K562 (cell line): ENCODE measurements at regions not wholly inside any gene's neighbourhood (a gene's known extent, or its start where the extent isn't known, plus 50 kb on each side); places are given as distances from the start of the nearest gene placed in this dataset.

Experiments used
- ATAC-seq: fragments of 200-7000 bp; cut with Tn5 transposase; 3 replicates; pipeline ENCODE4 v1.9.1; 2020; ENCODE audit warnings: moderate library complexity
- BruUV-seq: library from RNA; stranded (reverse); fragments of 400-500 nt; replicated peaks from 2 replicates; lab custom pipeline; 2021; lab: Mats Ljungman, UMichigan
- CTCF ChIA-PET: fragments of 300-600 bp; formaldehyde crosslinking; extraction: SDS; loops from one replicate; lab custom pipeline; 2021; ENCODE audit warnings: low intra/inter-chr PET ratio; lab: Yijun Ruan, JAX
- POLR2A ChIA-PET: fragments of 300-600, 350-650 bp; sonication (Branson Sonifier 250); formaldehyde crosslinking; extraction: SDS; loops from one replicate; lab custom pipeline; 2021; ENCODE audit warnings: antibody characterized with exemption, inconsistent platforms; lab: Yijun Ruan, JAX
- DNase-seq, 4 experiments: peaks; one replicate each; pipeline versions ENCODE4 v3.0.0 to v3.0.0-alpha.2; 2011 to 2018; ENCODE audit warnings: low spot score in 3 of 4, mixed read lengths in 3 of 4; ENCODE audit errors: extremely low read depth in 1 of 4
- FAIRE-seq: peaks from 2 replicates; lab custom pipeline; 2011; peaks lifted over from hg19 to GRCh38; lab: Jason Lieb, UNC
- H2AFZ ChIP-seq: 2 replicates; pipeline ENCODE4 v1.6.0; 2011; ENCODE audit warnings: low read depth, low read length, control low read depth, inconsistent platforms
- H3K27ac ChIP-seq: fragments of 200-600 bp; 3 replicates; pipeline ENCODE4 v1.8.0; 2011; ENCODE audit warnings: low read depth, mild to moderate bottlenecking, control low read depth, inconsistent platforms, low read length, moderate library complexity, mixed read lengths; ENCODE audit errors: extremely low read depth
- H3K27me3 ChIP-seq, 2 experiments: fragments of 300-600 bp in 1 of 2; 2 replicates in 1 of 2; 3 replicates in 1 of 2; pipeline versions ENCODE4 v1.6.0 to v1.8.0; 2011; ENCODE audit warnings: inconsistent platforms in 2 of 2, low read length in 2 of 2, mild to moderate bottlenecking in 1 of 2, mixed read lengths in 1 of 2, moderate library complexity in 1 of 2; ENCODE audit not compliant: control insufficient read depth in 2 of 2, insufficient read depth in 2 of 2
- H3K36me3 ChIP-seq: fragments of 300-600 bp; 3 replicates; pipeline ENCODE4 v1.8.0; 2011; ENCODE audit warnings: mild to moderate bottlenecking, low read length, inconsistent platforms; ENCODE audit not compliant: control insufficient read depth, insufficient read depth
- H3K4me1 ChIP-seq, 2 experiments: fragments of 200-600 bp in 1 of 2; replicated peaks in 1 of 2; 2 replicates in 1 of 2; 3 replicates in 1 of 2; pipeline versions ENCODE4 v1.5.1 to v1.8.0; 2011; ENCODE audit warnings: inconsistent platforms in 2 of 2, low read length in 2 of 2, mild to moderate bottlenecking in 1 of 2, mixed read lengths in 1 of 2, moderate library complexity in 1 of 2; ENCODE audit not compliant: control insufficient read depth in 2 of 2, insufficient read depth in 2 of 2
- H3K4me2 ChIP-seq: 2 replicates; pipeline ENCODE4 v1.6.1; 2011; ENCODE audit warnings: low read length, control low read depth, inconsistent platforms, mixed read lengths; ENCODE audit not compliant: insufficient read depth
- H3K4me3 ChIP-seq: fragments of 200-600 bp; sonication (generic), shearing (Covaris generic); 2 replicates; pipeline ENCODE4 v1.5.1; 2016; ENCODE audit warnings: control low read depth, inconsistent platforms
- H3K79me2 ChIP-seq: fragments of 200-600 bp; 3 replicates; pipeline ENCODE4 v1.8.0; 2011; ENCODE audit warnings: low read length, inconsistent platforms; ENCODE audit not compliant: control insufficient read depth, insufficient read depth
- H3K9ac ChIP-seq, 2 experiments: 2 replicates each; pipeline versions ENCODE4 v1.6.0 to v1.6.1; 2011; ENCODE audit warnings: low read depth in 2 of 2, low read length in 2 of 2, control low read depth in 1 of 2, inconsistent platforms in 1 of 2, mild to moderate bottlenecking in 1 of 2, mixed read lengths in 1 of 2; ENCODE audit not compliant: insufficient read depth in 1 of 2
- H3K9me1 ChIP-seq: one replicate; pipeline ENCODE4 v1.6.0; 2011; ENCODE audit warnings: inconsistent platforms, mild to moderate bottlenecking, low read length, moderate library complexity; ENCODE audit not compliant: control insufficient read depth, insufficient read depth
- H3K9me3 ChIP-seq: replicated peaks from 2 replicates; pipeline ENCODE4 v1.5.1; 2011; ENCODE audit warnings: low read depth, low read length, inconsistent platforms; ENCODE audit not compliant: control insufficient read depth, insufficient read depth
- H4K20me1 ChIP-seq: replicated peaks from 2 replicates; pipeline ENCODE4 v1.6.1; 2011; ENCODE audit warnings: low read length, inconsistent platforms, mixed read lengths; ENCODE audit not compliant: control insufficient read depth, insufficient read depth
- ATF3 ChIP-seq, 2 experiments: fragments of 450-650 bp in 1 of 2; sonication (generic) in 1 of 2; formaldehyde crosslinking in 1 of 2; IDR thresholded peaks in 1 of 2; conservative IDR thresholded peaks in 1 of 2; 2 replicates each; pipeline versions ENCODE4 v1.6.1 to v1.8.1; 2016 to 2023; ENCODE audit warnings: mild to moderate bottlenecking in 2 of 2, moderate library complexity in 2 of 2, inconsistent platforms in 1 of 2, missing genetic modification reagents in 1 of 2
- CCNT2 ChIP-seq: IDR thresholded peaks from 2 replicates; pipeline ENCODE4 v1.6.1; 2011; ENCODE audit warnings: borderline replicate concordance, low read depth, mild to moderate bottlenecking, moderate library complexity, mixed read lengths, low read length; ENCODE audit not compliant: insufficient read length; ENCODE audit errors: extremely low read depth
- CXXC5 ChIP-seq: fragments of 250-450 bp; sonication (Bioruptor Pico); IDR thresholded peaks from 2 replicates; pipeline ENCODE4 v1.8.0; 2022; ENCODE audit warnings: inconsistent platforms, mild to moderate bottlenecking, moderate library complexity
- EP300 ChIP-seq: IDR thresholded peaks from 2 replicates; pipeline ENCODE4 v1.6.1; 2012; ENCODE audit warnings: low read length, improper control_type of control experiment
- FOXO4 ChIP-seq: fragments of 450-650 bp; formaldehyde crosslinking; IDR thresholded peaks from 2 replicates; pipeline ENCODE4 v1.4.0; 2020; ENCODE audit warnings: mild to moderate bottlenecking, moderate library complexity
- HNRNPL ChIP-seq: fragments of 200-400 bp; formaldehyde crosslinking; IDR thresholded peaks from 2 replicates; pipeline ENCODE4 v1.6.1; 2017; ENCODE audit warnings: low read depth, mild to moderate bottlenecking, low read length
- MAFG ChIP-seq: fragments of 450-650 bp; conservative IDR thresholded peaks from 2 replicates; pipeline ENCODE4 v1.6.1; 2016; ENCODE audit warnings: missing genetic modification characterization, missing compliant biosample characterization
- RBM17 ChIP-seq: fragments of 200-400 bp; formaldehyde crosslinking; IDR thresholded peaks from 2 replicates; pipeline ENCODE4 v1.6.1; 2017; ENCODE audit warnings: low read depth, mild to moderate bottlenecking, low read length, borderline replicate concordance
- STAT6 ChIP-seq: sonication (generic); formaldehyde crosslinking; IDR thresholded peaks from 2 replicates; pipeline ENCODE4 v1.8.1; 2023; ENCODE audit warnings: mild to moderate bottlenecking, missing genetic modification reagents
- ZNF41 ChIP-seq: fragments of 250-450 bp; sonication (Bioruptor Pico); conservative IDR thresholded peaks from 2 replicates; pipeline ENCODE4 v1.4.0; 2020; ENCODE audit warnings: mild to moderate bottlenecking
- ZNF76 ChIP-seq: fragments of 250-450 bp; sonication (Bioruptor Pico); IDR thresholded peaks from 2 replicates; pipeline ENCODE4 v1.4.0; 2020; ENCODE audit warnings: mild to moderate bottlenecking, moderate library complexity, borderline replicate concordance
- ZNF778 ChIP-seq: fragments of 450-650 bp; formaldehyde crosslinking; IDR thresholded peaks from 2 replicates; pipeline ENCODE4 v1.4.0; 2020; ENCODE audit warnings: mild to moderate bottlenecking, moderate library complexity
- ZNF785 ChIP-seq: fragments of 250-450 bp; sonication (Bioruptor Pico); IDR thresholded peaks from 2 replicates; pipeline ENCODE4 v1.4.0; 2020; ENCODE audit warnings: mild to moderate bottlenecking
- WGBS: fragments of 100-300 bp; shearing (Covaris generic); methylation state at CpG from one replicate; pipeline ENCODE4 v1.1.6; 2016; ENCODE audit warnings: low coverage, mixed read lengths; ENCODE audit not compliant: insufficient coverage; ENCODE audit errors: missing lambda C conversion rate; 5-methylcytosine and 5-hydroxymethylcytosine counted together
- in situ Hi-C: fragments of 300-500 bp; cut with MboI; formaldehyde crosslinking; loops from 4 replicates; pipeline ENCODE4 v1.15.0; 2018; ENCODE audit warnings: inconsistent platforms, mixed read lengths
- intact Hi-C: fragments of 100-400 bp; cut with micrococcal nuclease; formaldehyde crosslinking; loops from 2 replicates; pipeline ENCODE4 v1.14.2; 2022

- no peaks in the 10 kb centered on the region for H3K79me2 ChIP-seq
- in situ Hi-C loops, result no loop called here
- no peaks in the 10 kb centered on the region for H3K4me1 ChIP-seq
- H4K20me1 ChIP-seq, result no peaks in the 10 kb centered on the region
- ATAC-seq (no peak), FAIRE-seq (no peak), DNase-seq (no peak)
- BruUV-seq, result no TSS peak
- H2AFZ ChIP-seq, result no peak overlapping the region
- intact Hi-C loops, result no loop called here
- H3K27ac ChIP-seq, result no peak overlapping the region
- ChIA-PET CTCF (no interaction called here), POLR2A (no interaction called here)
- H3K9me1 ChIP-seq, result no peaks in the 10 kb centered on the region
- no peaks in the 10 kb centered on the region for H3K9me3 ChIP-seq
- no peaks in the 10 kb centered on the region; a peak in 1 of 5 replicates for H3K27me3 ChIP-seq
- H3K4me3 ChIP-seq, result no peak overlapping the region
- no peaks in the 10 kb centered on the region for H3K36me3 ChIP-seq
- TF ChIP-seq STAT6 (CRISPR knock-in tag) (no peak), EP300 (no peak), HNRNPL (no peak), ATF3 (IDR thresholded peaks at IDR 0.05) (no peak), ATF3 (CRISPR knock-in tag; conservative IDR thresholded peaks at IDR 0.05) (no peak), FOXO4 (no peak), ZNF41 (CRISPR knock-in tag) (no peak), ZNF76 (CRISPR knock-in tag) (no peak), CXXC5 (CRISPR knock-in tag) (no peak), ZNF785 (no peak), ZNF778 (CRISPR knock-in tag) (no peak), MAFG (no peak), CCNT2 (no peak), RBM17 (no peak)
- H3K4me2 ChIP-seq, result no peak overlapping the region
- H3K9ac ChIP-seq, result no peak overlapping the region
- WGBS, result 0% methylated on average over 1 of the region's 1 CpG
Observed at GRCh38 chr15:31799319-31799714, 231.0 kb upstream of the CHRNA7 start.
